HL-60 (cell line): ENCODE measurements at regions not wholly inside any gene's neighbourhood (a gene's known extent, or its start where the extent isn't known, plus 50 kb on each side); places are given as distances from the start of the nearest gene placed in this dataset.
"Not testable (repeated sequence)": the region's sequence is repeated elsewhere in the genome, so short reads cannot be mapped to it uniquely, and the experiment has no call there.

ENCODE experiments used
- DNase-seq, 2 experiments: peaks; one replicate each; pipeline ENCODE4 v3.0.0-alpha.2; 2010 to 2020; ENCODE audit warnings: low read depth in 1 of 2, low spot score in 1 of 2
- H3K27ac ChIP-seq: fragments of 250-450 bp; sonication (Bioruptor Pico); replicated peaks from 2 replicates; pipeline ENCODE4 v1.5.1; 2020; ENCODE audit warnings: mild to moderate bottlenecking, moderate library complexity
- H3K27me3 ChIP-seq: fragments of 250-450 bp; sonication (Bioruptor Pico); 2 replicates; pipeline ENCODE4 v1.5.1; 2021; ENCODE audit warnings: mild to moderate bottlenecking, moderate library complexity; ENCODE audit not compliant: insufficient read depth, poor library complexity, severe bottlenecking
- H3K4me3 ChIP-seq: replicated peaks from 2 replicates; pipeline ENCODE4 v1.5.1; 2011; ENCODE audit warnings: mild to moderate bottlenecking, control low read depth, low read length; ENCODE audit not compliant: insufficient read depth
- GABPA ChIP-seq: IDR thresholded peaks from 2 replicates; pipeline ENCODE4 v1.6.1; 2012; ENCODE audit warnings: low read depth
- POLR2AphosphoS5 ChIP-seq: IDR thresholded peaks from 2 replicates; pipeline ENCODE4 v1.6.1; 2012; ENCODE audit warnings: low read depth
- SPI1 ChIP-seq: IDR thresholded peaks from 2 replicates; pipeline ENCODE4 v1.6.1; 2012; ENCODE audit warnings: low read depth, mild to moderate bottlenecking, borderline replicate concordance
- TF ChIP-seq, protein P1 (sequence below): IDR thresholded peaks from one replicate; pipeline ENCODE4 v1.5.1; 2011; ENCODE audit warnings: low read length, control low read depth, inconsistent platforms; ENCODE audit not compliant: insufficient read depth
- TF ChIP-seq, protein P2 (sequence below): IDR thresholded peaks from 2 replicates; pipeline ENCODE4 v1.6.1; 2012; ENCODE audit warnings: low read depth; ENCODE audit not compliant: insufficient replicate concordance

DNA sequence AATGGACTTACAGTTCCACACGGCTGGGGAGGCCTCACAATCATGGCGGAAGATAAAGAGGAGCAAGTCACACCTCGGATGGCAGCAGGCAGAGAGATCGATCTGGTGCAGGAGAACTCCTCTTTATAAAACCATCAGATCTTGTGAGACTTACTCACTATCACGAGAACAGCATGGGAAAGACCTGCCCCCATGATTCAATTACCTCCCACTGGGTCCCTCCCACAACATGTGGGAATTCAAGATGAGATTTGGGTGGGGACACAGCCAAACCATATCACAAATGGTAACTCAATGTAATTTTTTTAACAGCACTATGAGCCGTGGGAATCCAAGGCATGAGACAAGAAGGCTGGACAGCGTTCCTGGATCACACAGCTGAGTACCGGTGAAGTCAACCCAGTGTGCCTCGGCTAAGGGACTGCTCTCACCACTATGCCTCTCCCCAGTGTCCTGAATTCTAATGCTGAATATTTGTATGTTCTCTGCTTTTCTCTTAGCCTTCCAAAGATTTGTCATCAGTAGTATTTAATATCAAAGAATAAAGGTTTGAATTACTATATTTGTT, 84.3 kb downstream of the IRS2 start:
- H3K27ac ChIP-seq, DNase-seq: not testable (repeated sequence)

DNA sequence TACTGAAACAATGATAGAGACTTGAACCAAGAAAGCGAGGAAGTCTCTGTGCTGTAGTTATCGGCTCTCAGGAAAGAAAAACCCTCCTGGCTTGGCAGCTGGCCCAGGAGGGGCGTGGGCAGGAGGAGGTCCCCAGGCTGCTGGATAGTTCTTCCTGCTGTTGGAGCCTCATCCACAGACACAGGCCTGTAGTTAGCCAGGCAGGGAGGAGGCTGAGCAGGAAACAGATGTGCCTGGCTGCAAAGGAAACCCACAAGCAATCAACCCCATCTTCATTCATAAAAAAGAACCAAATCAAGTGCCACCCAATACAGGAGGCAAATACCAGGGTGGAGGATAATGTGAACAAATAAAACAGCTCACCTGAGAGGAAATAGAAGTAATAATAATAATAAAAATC, 86.2 kb downstream of the IRS2 start:
- Histone ChIP-seq H3K27me3 (no peaks in the 10 kb centered on the region), H3K4me3 (no peak overlapping the region), H3K27ac (peak overlapping the region; percentile 64)
- TF ChIP-seq, protein P1, sequence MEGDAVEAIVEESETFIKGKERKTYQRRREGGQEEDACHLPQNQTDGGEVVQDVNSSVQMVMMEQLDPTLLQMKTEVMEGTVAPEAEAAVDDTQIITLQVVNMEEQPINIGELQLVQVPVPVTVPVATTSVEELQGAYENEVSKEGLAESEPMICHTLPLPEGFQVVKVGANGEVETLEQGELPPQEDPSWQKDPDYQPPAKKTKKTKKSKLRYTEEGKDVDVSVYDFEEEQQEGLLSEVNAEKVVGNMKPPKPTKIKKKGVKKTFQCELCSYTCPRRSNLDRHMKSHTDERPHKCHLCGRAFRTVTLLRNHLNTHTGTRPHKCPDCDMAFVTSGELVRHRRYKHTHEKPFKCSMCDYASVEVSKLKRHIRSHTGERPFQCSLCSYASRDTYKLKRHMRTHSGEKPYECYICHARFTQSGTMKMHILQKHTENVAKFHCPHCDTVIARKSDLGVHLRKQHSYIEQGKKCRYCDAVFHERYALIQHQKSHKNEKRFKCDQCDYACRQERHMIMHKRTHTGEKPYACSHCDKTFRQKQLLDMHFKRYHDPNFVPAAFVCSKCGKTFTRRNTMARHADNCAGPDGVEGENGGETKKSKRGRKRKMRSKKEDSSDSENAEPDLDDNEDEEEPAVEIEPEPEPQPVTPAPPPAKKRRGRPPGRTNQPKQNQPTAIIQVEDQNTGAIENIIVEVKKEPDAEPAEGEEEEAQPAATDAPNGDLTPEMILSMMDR, result no peak
- peak; percentile 49; the same call in 1 of the 2 replicates for TF ChIP-seq GABPA
- TF ChIP-seq, protein P2, sequence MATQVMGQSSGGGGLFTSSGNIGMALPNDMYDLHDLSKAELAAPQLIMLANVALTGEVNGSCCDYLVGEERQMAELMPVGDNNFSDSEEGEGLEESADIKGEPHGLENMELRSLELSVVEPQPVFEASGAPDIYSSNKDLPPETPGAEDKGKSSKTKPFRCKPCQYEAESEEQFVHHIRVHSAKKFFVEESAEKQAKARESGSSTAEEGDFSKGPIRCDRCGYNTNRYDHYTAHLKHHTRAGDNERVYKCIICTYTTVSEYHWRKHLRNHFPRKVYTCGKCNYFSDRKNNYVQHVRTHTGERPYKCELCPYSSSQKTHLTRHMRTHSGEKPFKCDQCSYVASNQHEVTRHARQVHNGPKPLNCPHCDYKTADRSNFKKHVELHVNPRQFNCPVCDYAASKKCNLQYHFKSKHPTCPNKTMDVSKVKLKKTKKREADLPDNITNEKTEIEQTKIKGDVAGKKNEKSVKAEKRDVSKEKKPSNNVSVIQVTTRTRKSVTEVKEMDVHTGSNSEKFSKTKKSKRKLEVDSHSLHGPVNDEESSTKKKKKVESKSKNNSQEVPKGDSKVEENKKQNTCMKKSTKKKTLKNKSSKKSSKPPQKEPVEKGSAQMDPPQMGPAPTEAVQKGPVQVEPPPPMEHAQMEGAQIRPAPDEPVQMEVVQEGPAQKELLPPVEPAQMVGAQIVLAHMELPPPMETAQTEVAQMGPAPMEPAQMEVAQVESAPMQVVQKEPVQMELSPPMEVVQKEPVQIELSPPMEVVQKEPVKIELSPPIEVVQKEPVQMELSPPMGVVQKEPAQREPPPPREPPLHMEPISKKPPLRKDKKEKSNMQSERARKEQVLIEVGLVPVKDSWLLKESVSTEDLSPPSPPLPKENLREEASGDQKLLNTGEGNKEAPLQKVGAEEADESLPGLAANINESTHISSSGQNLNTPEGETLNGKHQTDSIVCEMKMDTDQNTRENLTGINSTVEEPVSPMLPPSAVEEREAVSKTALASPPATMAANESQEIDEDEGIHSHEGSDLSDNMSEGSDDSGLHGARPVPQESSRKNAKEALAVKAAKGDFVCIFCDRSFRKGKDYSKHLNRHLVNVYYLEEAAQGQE, result peak; percentile 69
- TF ChIP-seq SPI1, result peak; percentile 52; the same call in 1 of the 2 replicates
- TF ChIP-seq POLR2AphosphoS5, result peak; percentile 100
- peak; percentile 70 to 98 for DNase-seq

More for the DNA sequence above, 84.3 kb downstream of the IRS2 start:
- not testable (repeated sequence) for H3K4me3 ChIP-seq, H3K27me3 ChIP-seq

DNA sequence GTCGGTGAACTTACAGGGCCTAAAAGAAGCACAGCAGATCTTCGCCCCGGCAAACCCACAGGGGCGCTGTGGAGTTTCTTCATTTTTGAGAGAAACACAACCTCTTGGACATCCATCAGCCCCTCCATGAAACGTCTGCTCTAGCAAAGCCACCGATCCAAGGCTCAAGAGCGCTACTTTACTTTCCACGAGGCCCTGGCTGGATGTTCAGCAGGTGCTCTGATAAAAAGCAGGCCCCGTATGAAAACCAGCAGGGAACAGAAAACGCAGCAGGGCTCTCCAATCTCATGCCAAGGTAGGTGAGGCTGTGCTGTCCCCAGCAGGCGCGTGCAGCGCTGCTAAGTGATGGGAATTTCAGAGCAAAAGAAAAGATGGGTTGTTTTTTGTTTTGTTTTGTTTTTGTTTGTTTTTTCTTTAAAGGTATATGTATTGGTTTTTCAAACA, 86.7 kb downstream of the IRS2 start:
- TF ChIP-seq, protein P1, result no peak
- no peak for TF ChIP-seq GABPA
- TF ChIP-seq SPI1, result no peak
- TF ChIP-seq, protein P2, result no peak
- TF ChIP-seq POLR2AphosphoS5, result no peak
- no peaks in the 10 kb centered on the region for H3K27me3 ChIP-seq
- peak in 1 of 2 experiments; percentile 24 for DNase-seq
- peak overlapping the region; percentile 64 for H3K27ac ChIP-seq
- H3K4me3 ChIP-seq, result no peak overlapping the region

DNA sequence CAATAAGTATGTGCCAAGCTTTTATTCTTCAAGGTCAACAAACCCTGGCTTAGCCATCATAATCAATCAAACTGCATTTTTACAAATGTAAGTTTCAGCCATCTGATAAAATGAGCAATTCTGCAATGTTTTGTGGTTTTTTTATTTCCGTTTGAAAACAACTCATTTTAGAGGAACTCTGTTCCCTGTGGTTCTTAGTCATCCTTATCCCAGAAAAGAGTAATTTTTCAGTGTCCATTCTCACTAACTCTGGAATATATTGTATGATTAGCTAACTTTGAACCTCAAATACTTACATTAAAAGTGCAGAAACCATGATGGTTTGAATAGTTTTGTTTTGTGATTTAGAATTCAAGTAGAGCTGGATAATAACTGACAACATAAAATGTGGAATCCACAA, 87.6 kb downstream of the IRS2 start:
- Histone ChIP-seq H3K27me3 (no peaks in the 10 kb centered on the region), H3K4me3 (no peak overlapping the region), H3K27ac (peak overlapping the region; percentile 64)
- TF ChIP-seq, protein P2, result no peak
- TF ChIP-seq GABPA, result peak; percentile 20; the same call in 1 of the 2 replicates
- TF ChIP-seq SPI1, result peak; percentile 74
- DNase-seq, result no peak
